Urinary bladder (tissue), 3 donors: ENCODE measurements at regions not wholly inside any gene's neighbourhood (a gene's known extent, or its start where the extent isn't known, plus 50 kb on each side); places are given as distances from the start of the nearest gene placed in this dataset.

Experiments used
- DNase-seq: peaks from one replicate; pipeline ENCODE4 v3.0.0-alpha.2; 2015; ENCODE audit errors: extremely low spot score
- H3K27ac ChIP-seq: one replicate; pipeline ENCODE4 v1.5.1; 2013; ENCODE audit warnings: low read depth, mild to moderate bottlenecking, moderate library complexity
- H3K36me3 ChIP-seq: one replicate; pipeline ENCODE4 v1.6.1; 2013; ENCODE audit warnings: mild to moderate bottlenecking, moderate library complexity; ENCODE audit not compliant: insufficient read depth
- H3K4me1 ChIP-seq: one replicate; pipeline ENCODE4 v1.6.1; 2013; ENCODE audit warnings: mild to moderate bottlenecking, moderate library complexity; ENCODE audit not compliant: insufficient read depth
- H3K4me3 ChIP-seq: one replicate; pipeline ENCODE4 v1.5.1; 2013; ENCODE audit warnings: low read depth, low read length
- WGBS: extraction: QIAGEN DNeasy Blood & Tissue Kit; methylation state at CpG from one replicate; pipeline ENCODE4 v1.1.7; 2013; 5-methylcytosine and 5-hydroxymethylcytosine counted together
- donor health status: healthy with polysubstance abuse.
- donor health status: healthy.

DNA sequence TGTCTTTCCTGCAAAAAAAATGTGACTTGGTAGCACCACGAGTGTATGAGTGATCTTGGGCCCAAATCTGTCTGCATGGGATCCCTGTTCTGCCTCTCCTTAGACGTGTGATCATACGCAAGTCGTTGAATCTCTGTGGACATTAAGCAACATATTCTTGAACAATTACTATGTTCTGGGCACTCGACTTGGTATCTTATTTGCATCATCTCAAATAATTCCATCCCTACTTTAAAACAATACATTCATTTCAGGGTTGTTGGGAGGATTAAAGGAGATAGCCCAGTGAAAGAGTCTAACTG lies 145.4 kb upstream of the CPEB2 start:
- Histone ChIP-seq H3K4me3 (no peak overlapping the region), H3K36me3 (no peaks in the 10 kb centered on the region), H3K27ac (no peak overlapping the region), H3K4me1 (no peaks in the 10 kb centered on the region)
- DNase-seq: no peak
- 88% methylated on average over 5 of the region's 5 CpGs for WGBS

DNA sequence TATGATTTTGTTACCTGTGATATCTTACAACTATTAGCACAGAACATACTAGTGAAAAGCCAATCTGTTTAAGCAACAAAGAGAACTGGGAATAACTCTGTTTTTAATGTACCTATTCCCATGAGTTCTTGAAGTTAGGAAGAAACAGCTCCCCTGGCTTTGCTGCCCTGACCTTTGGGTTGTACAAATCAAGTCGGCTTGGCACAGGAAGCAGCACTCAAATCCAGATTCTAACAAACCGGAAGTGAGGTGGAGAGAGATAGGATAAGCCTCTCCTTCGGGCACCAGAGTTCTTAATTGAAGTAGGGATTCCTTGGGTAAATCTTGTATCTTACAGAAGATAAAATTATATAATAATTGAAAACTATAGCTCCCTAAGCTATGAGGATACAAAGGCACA lies 144.8 kb upstream of the CPEB2 start:
- no peaks in the 10 kb centered on the region for H3K4me1 ChIP-seq
- no peaks in the 10 kb centered on the region for H3K36me3 ChIP-seq
- H3K4me3 ChIP-seq: no peak overlapping the region
- no peak overlapping the region for H3K27ac ChIP-seq
- DNase-seq: no peak
- 36% methylated on average over 3 of the region's 3 CpGs for WGBS

DNA sequence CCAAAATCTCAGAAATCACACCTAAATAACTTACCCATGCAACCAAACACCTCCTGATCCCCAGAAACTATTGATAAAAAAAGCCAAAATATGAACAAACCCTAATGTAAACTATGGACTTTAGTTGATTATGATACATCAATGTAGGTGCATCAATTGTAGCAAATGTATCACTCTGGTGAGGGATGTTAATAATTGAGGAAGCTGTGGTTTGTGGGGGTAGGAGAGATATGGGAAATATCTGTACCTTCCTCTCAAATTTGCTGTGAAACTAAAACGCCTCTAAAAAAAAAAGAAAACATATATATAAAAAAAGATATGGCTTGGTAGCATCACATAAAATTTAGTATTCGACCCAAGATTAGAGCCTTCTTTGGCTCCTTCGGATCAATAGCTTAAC lies 144.3 kb upstream of the CPEB2 start:
- H3K4me1 ChIP-seq: no peaks in the 10 kb centered on the region
- 90% methylated on average over 3 of the region's 3 CpGs for WGBS
- no peak overlapping the region for H3K27ac ChIP-seq
- no peak overlapping the region for H3K4me3 ChIP-seq
- no peak for DNase-seq
- no peaks in the 10 kb centered on the region for H3K36me3 ChIP-seq

DNA sequence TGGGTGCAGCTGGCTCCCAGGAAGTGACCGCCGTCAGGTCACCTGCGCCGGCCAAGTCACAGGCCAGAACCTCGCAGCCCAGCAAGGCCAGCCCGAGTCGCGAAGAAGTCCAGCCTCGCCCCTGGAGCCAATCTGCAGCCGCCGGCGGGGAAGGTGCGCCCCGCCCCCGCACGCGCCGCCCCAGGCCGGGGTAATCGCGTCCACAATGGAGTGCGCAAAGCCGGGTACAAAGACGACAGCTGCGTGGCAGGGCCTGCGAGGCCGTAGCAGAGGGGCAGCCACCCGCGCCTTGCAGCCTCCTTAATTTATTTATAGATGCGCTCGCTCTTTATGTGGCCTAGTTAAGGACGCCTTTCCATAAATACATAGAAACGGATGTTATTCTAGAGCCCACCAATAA lies 139.4 kb upstream of the CPEB2 start:
- DNase-seq: no peak

DNA sequence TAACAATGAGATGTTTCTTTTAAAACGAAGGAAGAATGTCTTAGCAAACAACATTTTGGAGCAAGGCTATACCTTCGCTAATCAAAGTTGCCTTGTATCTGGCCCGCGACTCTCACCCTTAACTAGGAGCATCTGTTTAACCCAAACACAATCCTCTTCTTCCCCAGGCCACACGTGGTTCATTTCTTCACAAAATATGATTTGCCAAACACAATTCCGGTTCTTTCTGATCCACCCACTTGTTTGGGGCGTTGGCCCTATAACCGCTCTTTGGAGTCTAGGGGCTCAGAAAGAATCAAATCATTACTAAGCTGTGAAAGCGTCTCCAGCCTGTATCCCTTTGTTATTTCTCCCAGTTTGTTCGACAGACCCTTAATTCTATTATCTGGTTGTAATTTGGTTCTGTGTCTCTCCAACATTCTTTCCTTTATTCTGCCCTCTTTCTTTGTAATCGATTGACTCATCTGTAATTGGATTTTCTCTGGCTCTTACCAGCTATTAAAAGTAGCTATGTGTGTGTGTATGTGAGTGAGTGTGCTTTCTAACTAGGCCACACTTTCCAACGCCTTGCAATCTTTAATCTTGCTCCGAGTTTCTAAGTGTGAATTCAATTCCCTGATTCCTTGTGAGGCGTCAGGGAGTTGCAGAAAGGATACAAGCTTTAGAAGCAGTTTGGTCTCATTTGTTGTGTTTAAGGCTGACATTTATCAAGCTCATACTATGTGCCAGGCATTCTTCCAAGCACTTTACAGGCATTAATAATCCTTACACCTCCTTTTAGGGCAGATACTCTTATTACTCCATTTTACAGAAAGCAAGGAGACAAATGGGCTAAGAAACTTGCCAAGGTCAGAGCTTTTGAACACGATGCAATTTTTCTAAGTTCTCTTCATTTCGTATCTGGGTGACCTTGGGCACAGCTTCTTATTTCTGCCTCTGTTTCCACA lies 138.6 kb upstream of the CPEB2 start:
- no peak overlapping the region for H3K27ac ChIP-seq
- no peak overlapping the region for H3K4me3 ChIP-seq
- H3K36me3 ChIP-seq: no peaks in the 10 kb centered on the region
- H3K4me1 ChIP-seq: no peaks in the 10 kb centered on the region
- DNase-seq: no peak
- 51% methylated on average over 16 of the region's 16 CpGs for WGBS

More for the DNA sequence above, 139.4 kb upstream of the CPEB2 start:
- no peaks in the 10 kb centered on the region for H3K4me1 ChIP-seq
- no peaks in the 10 kb centered on the region for H3K36me3 ChIP-seq
- 24% methylated on average over 33 of the region's 33 CpGs for WGBS
- H3K27ac ChIP-seq: no peak overlapping the region
- H3K4me3 ChIP-seq: peak overlapping the region; percentile 3

DNA sequence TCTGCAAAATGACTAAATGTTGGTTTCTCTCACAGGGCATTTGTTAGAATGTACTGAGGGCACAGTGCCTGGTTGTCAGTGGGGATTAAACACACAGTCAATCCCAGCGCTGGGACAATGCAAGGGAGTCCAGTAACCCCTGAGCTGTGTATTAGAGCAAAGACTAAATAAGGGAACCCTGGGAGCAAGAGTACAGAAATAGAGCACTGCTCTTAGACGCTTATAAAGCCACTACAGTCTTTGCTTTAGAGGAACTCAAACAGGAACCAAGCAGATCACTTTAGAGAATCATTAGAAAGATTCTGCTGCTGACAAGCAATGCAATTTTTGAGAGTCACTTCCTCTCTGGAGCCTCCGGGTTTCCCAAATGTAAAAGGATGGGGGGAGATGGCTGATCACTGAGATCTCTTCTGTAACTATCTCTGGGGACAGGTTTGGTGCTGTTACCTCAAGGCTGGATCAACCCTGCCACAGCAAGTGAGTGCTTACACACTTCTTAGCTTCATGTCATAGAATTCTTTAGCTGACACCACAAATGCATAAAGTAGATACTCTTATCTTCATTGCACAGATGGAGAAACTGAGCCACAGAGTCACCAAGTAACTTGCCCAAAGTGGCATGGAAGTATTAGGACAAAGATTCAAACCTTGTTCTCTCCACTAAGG lies 137.8 kb upstream of the CPEB2 start:
- no peaks in the 10 kb centered on the region for H3K4me1 ChIP-seq
- no peak overlapping the region for H3K4me3 ChIP-seq
- no peak overlapping the region for H3K27ac ChIP-seq
- no peaks in the 10 kb centered on the region for H3K36me3 ChIP-seq
- no peak for DNase-seq
- 30% methylated on average over 3 of the region's 3 CpGs for WGBS

DNA sequence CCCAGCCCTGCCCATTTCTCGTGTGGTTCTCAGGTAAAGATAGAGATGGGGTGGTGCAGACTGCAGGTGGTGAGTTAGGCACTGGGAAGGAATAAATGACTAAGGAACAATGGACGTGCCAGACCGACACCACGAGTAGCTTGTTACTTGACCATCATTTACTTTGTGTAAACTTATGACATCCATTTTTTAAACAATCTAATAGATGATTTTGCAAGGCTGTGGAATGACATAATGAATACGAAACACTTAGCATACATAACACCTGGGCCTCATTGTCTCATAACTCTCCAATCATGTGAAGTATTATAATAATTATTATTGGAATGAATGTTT lies 137.3 kb upstream of the CPEB2 start:
- no peak for DNase-seq
- H3K4me3 ChIP-seq: no peak overlapping the region
- whole genome bisulfite sequencing: 52% methylated on average over 5 of the region's 5 CpGs
- no peaks in the 10 kb centered on the region for H3K36me3 ChIP-seq
- no peaks in the 10 kb centered on the region for H3K4me1 ChIP-seq
- H3K27ac ChIP-seq: no peak overlapping the region

DNA sequence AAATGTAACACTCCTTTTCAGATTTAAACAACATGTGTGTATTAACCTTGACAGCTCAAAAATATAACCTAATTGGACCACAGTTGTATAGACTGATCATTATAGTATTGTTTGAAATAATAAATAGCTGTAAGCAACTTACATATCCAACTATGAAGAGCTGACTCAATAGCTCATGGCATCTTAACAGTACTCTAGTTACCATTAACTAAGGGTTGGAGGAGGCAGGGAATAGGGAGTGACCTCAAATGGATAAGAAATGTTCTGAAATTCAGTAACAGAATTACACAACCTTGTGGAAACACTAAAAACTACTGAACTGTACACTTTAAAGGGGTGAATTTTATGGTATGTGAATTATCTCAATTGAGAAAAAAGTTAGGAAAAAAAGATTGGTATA lies 136.5 kb upstream of the CPEB2 start:
- no peak overlapping the region for H3K27ac ChIP-seq

DNA sequence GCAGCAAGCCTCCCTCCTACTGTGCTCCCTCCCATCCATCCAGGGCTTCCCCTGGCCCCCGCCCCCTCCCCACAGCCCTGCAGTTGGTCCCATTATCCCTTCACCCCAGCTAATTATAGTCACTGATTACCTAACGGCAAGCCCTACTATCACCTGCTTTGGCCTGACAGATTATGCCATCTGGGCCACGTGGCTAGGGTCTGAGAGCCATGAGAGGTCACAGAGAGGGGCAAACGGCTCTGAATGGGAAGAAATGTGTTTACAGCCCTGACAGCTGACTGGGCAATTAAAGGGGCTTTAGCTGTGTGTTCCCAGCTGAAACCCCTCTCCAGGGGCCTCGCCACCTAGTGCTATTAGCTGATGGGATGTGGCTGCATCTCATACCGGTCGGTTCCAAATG lies 134.4 kb upstream of the CPEB2 start:
- H3K36me3 ChIP-seq: no peaks in the 10 kb centered on the region
- WGBS: 37% methylated on average over 7 of the region's 7 CpGs
- DNase-seq: no peak
- no peak overlapping the region for H3K27ac ChIP-seq
- H3K4me1 ChIP-seq: no peaks in the 10 kb centered on the region
- no peak overlapping the region for H3K4me3 ChIP-seq

More for the DNA sequence above, 136.5 kb upstream of the CPEB2 start:
- DNase-seq: no peak
- H3K4me1 ChIP-seq: no peaks in the 10 kb centered on the region
- no peaks in the 10 kb centered on the region for H3K36me3 ChIP-seq
- no peak overlapping the region for H3K4me3 ChIP-seq

DNA sequence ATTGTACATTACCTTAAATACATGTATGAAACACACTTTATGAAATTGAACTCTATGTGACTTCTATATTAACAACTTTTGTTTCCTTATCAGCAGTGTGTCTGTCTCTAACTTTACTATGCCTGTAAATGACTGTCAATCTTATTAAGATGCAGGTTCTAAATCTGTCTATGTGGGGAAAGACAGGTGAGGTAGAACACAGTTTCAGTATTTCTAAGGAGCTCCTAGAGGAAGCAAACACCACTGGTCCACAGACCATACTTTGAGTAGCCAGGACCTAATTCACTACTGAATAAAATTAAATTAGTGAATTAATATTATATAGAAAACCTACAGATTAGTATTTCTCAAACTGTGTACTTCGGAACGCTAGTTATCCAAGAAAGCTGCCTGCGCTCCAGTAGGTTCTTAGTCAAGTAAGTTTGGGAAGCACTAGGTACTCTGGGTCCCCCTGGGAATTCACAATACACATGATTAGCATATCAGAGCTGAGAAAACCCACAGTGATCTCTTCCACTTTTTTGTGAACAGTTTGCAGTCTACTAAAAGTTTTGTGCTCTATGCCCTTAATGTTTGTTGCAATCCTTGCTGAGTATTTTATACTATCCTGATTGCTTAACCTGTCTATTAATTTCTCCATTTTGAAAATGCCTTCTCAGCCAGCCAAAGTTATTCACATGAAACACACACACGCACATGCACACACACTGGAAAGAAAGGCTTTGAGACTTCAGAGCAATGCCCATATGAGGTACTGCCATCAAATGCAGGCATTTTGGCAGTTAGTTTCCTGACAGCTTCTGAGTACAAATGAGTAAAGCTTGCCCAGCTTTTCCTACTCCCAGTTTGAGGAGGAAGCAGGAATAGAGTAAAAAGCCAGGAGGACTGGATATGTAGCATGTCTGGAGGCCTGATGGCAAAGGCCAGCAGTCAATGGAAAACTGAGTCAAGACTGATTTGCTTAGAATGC lies 133.6 kb upstream of the CPEB2 start:
- no peaks in the 10 kb centered on the region for H3K36me3 ChIP-seq
- no peaks in the 10 kb centered on the region for H3K4me1 ChIP-seq
- 88% methylated on average over 4 of the region's 4 CpGs for WGBS

DNA sequence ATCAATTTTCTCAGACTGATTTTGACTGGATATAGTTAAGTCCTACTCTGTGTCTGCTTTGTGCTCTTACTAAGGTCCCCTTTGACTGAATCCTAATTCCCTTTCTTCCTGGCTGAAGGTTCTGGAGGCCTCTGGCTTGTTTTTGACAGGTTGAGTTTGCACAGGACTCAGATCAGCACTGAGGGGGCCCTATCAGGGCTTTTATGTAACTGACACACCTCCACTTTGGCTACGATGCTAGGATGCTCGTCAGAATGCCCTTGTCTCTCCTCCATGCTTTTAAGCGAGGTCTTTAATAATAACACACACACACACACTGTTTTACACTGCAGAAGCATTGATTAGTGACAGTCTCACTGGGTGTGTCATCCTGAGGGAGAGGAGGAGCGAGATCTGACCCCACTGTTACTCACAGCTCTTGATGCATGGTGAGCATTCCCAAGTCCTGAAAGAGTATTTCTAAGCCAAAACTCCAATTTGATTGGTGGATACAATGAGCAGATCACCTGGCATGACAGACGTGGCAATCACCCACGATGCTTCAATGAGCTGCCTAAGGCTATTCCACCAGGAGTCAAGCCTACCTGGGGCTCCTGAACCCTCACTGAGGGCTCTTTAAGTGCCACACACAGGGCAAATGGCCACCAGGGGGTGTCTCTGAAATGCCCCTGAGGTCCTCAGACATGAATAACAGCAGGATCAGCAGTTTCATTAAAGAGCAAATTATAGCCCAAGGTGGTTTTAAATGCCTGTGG lies 130.4 kb upstream of the CPEB2 start:
- no peaks in the 10 kb centered on the region for H3K4me1 ChIP-seq
- 63% methylated on average over 6 of the region's 6 CpGs for WGBS
- no peak overlapping the region for H3K27ac ChIP-seq
- no peak overlapping the region for H3K4me3 ChIP-seq
- H3K36me3 ChIP-seq: no peaks in the 10 kb centered on the region
- no peak for DNase-seq

More for the DNA sequence above, 133.6 kb upstream of the CPEB2 start:
- no peak overlapping the region for H3K27ac ChIP-seq
- H3K4me3 ChIP-seq: no peak overlapping the region
- no peak for DNase-seq

DNA sequence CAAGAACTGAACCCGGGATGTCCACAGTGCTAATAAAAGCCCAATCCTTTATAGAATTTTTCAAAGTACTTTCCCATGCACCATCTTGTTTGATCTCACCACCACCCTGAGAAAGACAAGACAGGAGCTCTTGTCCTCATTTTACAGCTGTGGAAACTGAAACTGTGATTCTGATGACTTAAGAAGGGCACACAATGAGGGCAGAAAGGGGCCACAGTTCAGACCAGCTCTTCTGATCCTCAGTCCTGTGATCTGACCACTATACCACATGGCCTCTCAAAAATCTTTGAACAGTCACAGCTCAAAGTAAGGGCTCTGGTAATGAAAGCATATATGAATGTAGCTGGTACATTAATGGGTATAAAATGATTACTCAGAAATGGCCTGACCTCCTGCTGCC lies 127.3 kb upstream of the CPEB2 start:
- Histone ChIP-seq H3K4me1 (no peaks in the 10 kb centered on the region), H3K36me3 (no peaks in the 10 kb centered on the region), H3K4me3 (no peak overlapping the region), H3K27ac (no peak overlapping the region)
- DNase-seq: no peak
- 80% methylated on average over 1 of the region's 1 CpG for whole genome bisulfite sequencing
